A673 (cell line): ENCODE measurements at regions not wholly inside any gene's neighbourhood (a gene's known extent, or its start where the extent isn't known, plus 50 kb on each side); places are given as distances from the start of the nearest gene placed in this dataset.

Source experiments
- EZH2 ChIP-seq: fragments of 200-600 bp; sonication (generic); IDR thresholded peaks from 2 replicates; pipeline ENCODE4 v1.6.1; 2017; ENCODE audit warnings: borderline replicate concordance, low read depth, mild to moderate bottlenecking, mixed read lengths, antibody characterized with exemption, low read length; ENCODE audit not compliant: poor library complexity, severe bottlenecking
- TF ChIP-seq, protein P1 (sequence below): fragments of 300-800, 200-600 bp; sonication (generic); conservative IDR thresholded peaks from 2 replicates; pipeline ENCODE4 v1.5.1; 2017; ENCODE audit warnings: low read depth, mild to moderate bottlenecking, antibody characterized with exemption, low read length, moderate library complexity, mixed read lengths

DNA sequence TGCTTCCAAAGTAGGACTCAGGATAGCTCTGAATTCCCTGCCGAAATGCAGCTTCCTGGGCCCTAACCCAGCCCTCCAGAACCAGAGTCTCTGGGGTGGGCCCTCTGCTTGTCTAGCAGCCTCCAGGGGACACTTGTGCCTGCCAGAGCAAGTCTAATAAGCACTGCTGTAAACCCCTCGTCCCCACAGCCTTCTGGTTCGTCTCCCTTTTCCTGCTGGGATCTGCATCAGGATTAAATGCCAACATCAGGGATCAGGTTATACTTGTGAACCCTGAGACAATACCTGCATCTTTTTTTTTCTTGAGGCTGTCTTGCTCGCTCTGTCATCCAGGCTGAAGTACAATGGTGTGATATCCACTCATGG lies 282.0 kb downstream of the SEC14L1 start:
- TF ChIP-seq, protein P1, sequence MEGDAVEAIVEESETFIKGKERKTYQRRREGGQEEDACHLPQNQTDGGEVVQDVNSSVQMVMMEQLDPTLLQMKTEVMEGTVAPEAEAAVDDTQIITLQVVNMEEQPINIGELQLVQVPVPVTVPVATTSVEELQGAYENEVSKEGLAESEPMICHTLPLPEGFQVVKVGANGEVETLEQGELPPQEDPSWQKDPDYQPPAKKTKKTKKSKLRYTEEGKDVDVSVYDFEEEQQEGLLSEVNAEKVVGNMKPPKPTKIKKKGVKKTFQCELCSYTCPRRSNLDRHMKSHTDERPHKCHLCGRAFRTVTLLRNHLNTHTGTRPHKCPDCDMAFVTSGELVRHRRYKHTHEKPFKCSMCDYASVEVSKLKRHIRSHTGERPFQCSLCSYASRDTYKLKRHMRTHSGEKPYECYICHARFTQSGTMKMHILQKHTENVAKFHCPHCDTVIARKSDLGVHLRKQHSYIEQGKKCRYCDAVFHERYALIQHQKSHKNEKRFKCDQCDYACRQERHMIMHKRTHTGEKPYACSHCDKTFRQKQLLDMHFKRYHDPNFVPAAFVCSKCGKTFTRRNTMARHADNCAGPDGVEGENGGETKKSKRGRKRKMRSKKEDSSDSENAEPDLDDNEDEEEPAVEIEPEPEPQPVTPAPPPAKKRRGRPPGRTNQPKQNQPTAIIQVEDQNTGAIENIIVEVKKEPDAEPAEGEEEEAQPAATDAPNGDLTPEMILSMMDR, result no peak
- no peak for TF ChIP-seq EZH2
